ENCODE measurements at regions not wholly inside any gene's neighbourhood (a gene's known extent, or its start where the extent isn't known, plus 50 kb on each side); places are given as distances from the start of the nearest gene placed in this dataset.

- POLR2A ChIA-PET, result no interaction called here
- Histone ChIP-seq H3K4me2 (ENCODE audit: control insufficient read depth, insufficient read depth) (no peak overlapping the region), H3K4me3 (no peak overlapping the region), H3K9me3 (replicated peaks; ENCODE audit: control insufficient read depth, insufficient read depth, low read length) (no peaks in the 10 kb centered on the region), H3K79me2 (ENCODE audit: control insufficient read depth, insufficient read depth, low read length) (no peaks in the 10 kb centered on the region), H4K20me1 (ENCODE audit: control insufficient read depth, insufficient read depth) (no peaks in the 10 kb centered on the region), H3K27ac (ENCODE audit: control insufficient read depth, insufficient read depth) (no peak overlapping the region), H2AFZ (ENCODE audit: control insufficient read depth, low read depth, low read length) (no peak overlapping the region), H3K9ac (ENCODE audit: control insufficient read depth, insufficient read depth, low read length) (no peak overlapping the region), H3K27me3 (replicated peaks in 1 of 2; ENCODE audit: control insufficient read depth in 2 of 2, insufficient read depth in 2 of 2, low read length in 1 of 2) (0 out of 4 replicates have a peak, but pooled peaks cover 0 to 3% of the 10 kb centered on the region in 2 experiments), H3K36me3 (ENCODE audit: control insufficient read depth in 2 of 2, insufficient read depth in 2 of 2, low read length in 1 of 2) (no peaks in the 10 kb centered on the region), H3K4me1 (ENCODE audit: control insufficient read depth, insufficient read depth, low read length) (no peaks in the 10 kb centered on the region)
- intact Hi-C loops (cut with micrococcal nuclease; ENCODE audit: unreplicated experiment) (no loop called here), in situ Hi-C loops (cut with MboI) (no loop called here)
- DNase-seq (ENCODE audit: low read depth, low spot score) (no peak), ATAC-seq (no peak), FAIRE-seq (no peak)
- SMC1A ChIA-PET (ENCODE audit: uncharacterized antibody, unreplicated experiment), result interaction anchor here (1.1 kb wide), 1 partner anchor 653 kb away, joined by 3 read pairs; no protein-coding TSS in a partner anchor
- WGBS (ENCODE audit: insufficient coverage, insufficient replicate concordance, low lambda C conversion rate, missing lambda C conversion rate), result 52% methylated on average over 36 of the region's 36 CpGs
- RAD21 ChIA-PET (ENCODE audit: unreplicated experiment), result no interaction called here
- CTCF ChIA-PET, result no interaction called here
- no TSS peak for BruUV-seq (replicated peaks)
- TF ChIP-seq PBX3 (IDR thresholded peaks at IDR 0.05; ENCODE audit: insufficient replicate concordance, low read depth, low read length) (peak; percentile 3), SIN3A (IDR thresholded peaks at IDR 0.05; ENCODE audit: low read depth, low read length) (no peak), POLR2AphosphoS5 (IDR thresholded peaks at IDR 0.05; ENCODE audit: low read length) (no peak)
These were observed 108.7 kb upstream of the NCOR2 start for GRCh38 chr12:124675881-124676713.

- FAIRE-seq (no peak), ATAC-seq (no peak), DNase-seq (ENCODE audit: low read depth, low spot score) (no peak)
- Histone ChIP-seq H3K9me3 (replicated peaks; ENCODE audit: control insufficient read depth, insufficient read depth, low read length) (no peaks in the 10 kb centered on the region), H2AFZ (ENCODE audit: control insufficient read depth, low read depth, low read length) (no peak overlapping the region), H3K9ac (ENCODE audit: control insufficient read depth, insufficient read depth, low read length) (no peak overlapping the region), H3K36me3 (ENCODE audit: control insufficient read depth in 2 of 2, insufficient read depth in 2 of 2, low read length in 1 of 2) (no peaks in the 10 kb centered on the region), H3K4me2 (ENCODE audit: control insufficient read depth, insufficient read depth) (no peak overlapping the region), H3K4me1 (ENCODE audit: control insufficient read depth, insufficient read depth, low read length) (no peaks in the 10 kb centered on the region), H3K4me3 (no peak overlapping the region), H4K20me1 (ENCODE audit: control insufficient read depth, insufficient read depth) (no peaks in the 10 kb centered on the region), H3K27me3 (replicated peaks in 1 of 2; ENCODE audit: control insufficient read depth in 2 of 2, insufficient read depth in 2 of 2, low read length in 1 of 2) (0 out of 4 replicates have a peak, but pooled peaks cover 0 to 3% of the 10 kb centered on the region in 2 experiments), H3K79me2 (ENCODE audit: control insufficient read depth, insufficient read depth, low read length) (no peaks in the 10 kb centered on the region), H3K27ac (ENCODE audit: control insufficient read depth, insufficient read depth) (no peak overlapping the region)
- RAD21 ChIA-PET (ENCODE audit: unreplicated experiment), result no interaction called here
- in situ Hi-C loops (cut with MboI) (no loop called here), intact Hi-C loops (cut with micrococcal nuclease; ENCODE audit: unreplicated experiment) (no loop called here)
- no TSS peak for BruUV-seq (replicated peaks)
- POLR2A ChIA-PET, result no interaction called here
- 88% methylated on average over 1 of the region's 1 CpG for WGBS (ENCODE audit: insufficient coverage, insufficient replicate concordance, low lambda C conversion rate, missing lambda C conversion rate)
- SMC1A ChIA-PET (ENCODE audit: uncharacterized antibody, unreplicated experiment), result no interaction called here
- CTCF ChIA-PET, result no interaction called here
- TF ChIP-seq NR2C1 (IDR thresholded peaks at IDR 0.05) (no peak), EED (IDR thresholded peaks at IDR 0.05; ENCODE audit: low read depth) (no peak), FOXM1 (IDR thresholded peaks at IDR 0.05; ENCODE audit: low read depth, low read length) (no peak), ZBTB33 (IDR thresholded peaks at IDR 0.05) (no peak), LARP7 (IDR thresholded peaks at IDR 0.05) (no peak), JUNB (IDR thresholded peaks at IDR 0.05) (no peak), ZBTB40 (IDR thresholded peaks at IDR 0.05; ENCODE audit: borderline replicate concordance) (no peak)
These were observed 107.5 kb upstream of the NCOR2 start for GRCh38 chr12:124674937-124675336.
